PC-3 (cell line): ENCODE measurements at regions not wholly inside any gene's neighbourhood (a gene's known extent, or its start where the extent isn't known, plus 50 kb on each side); places are given as distances from the start of the nearest gene placed in this dataset.

ENCODE experiments used
- ATAC-seq: fragments of 200-7000 bp; cut with Tn5 transposase; 2 replicates; pipeline ENCODE4 v1.9.1; 2020; ENCODE audit warnings: mild to moderate bottlenecking, moderate library complexity
- BruUV-seq: library from RNA; stranded (reverse); fragments of 400-500 nt; replicated peaks from 2 replicates; lab custom pipeline; 2021; lab: Mats Ljungman, UMichigan
- CTCF ChIA-PET: fragments of 300-600 bp; sonication (Branson Sonifier 250); formaldehyde crosslinking; loops from one replicate; lab custom pipeline; 2022; ENCODE audit warnings: antibody characterized with exemption; lab: Charles Lee
- POLR2A ChIA-PET: fragments of 300-600 bp; sonication (Branson Sonifier 250); formaldehyde crosslinking; loops from one replicate; lab custom pipeline; 2022; ENCODE audit warnings: antibody characterized with exemption; ENCODE audit not compliant: unreplicated experiment; lab: Charles Lee
- DNase-seq: peaks from one replicate; pipeline ENCODE4 v3.0.0-alpha.2; 2015
- H2AFZ ChIP-seq: fragments of 300-600 bp; sonication (generic); 2 replicates; pipeline ENCODE4 v1.6.0; 2016; ENCODE audit warnings: antibody characterized with exemption, low read length
- H3F3A ChIP-seq: fragments of 300-600 bp; sonication (generic); one replicate; pipeline ENCODE4 v1.6.0; 2017; ENCODE audit warnings: antibody characterized with exemption, low read length, control low read depth, mild to moderate bottlenecking; ENCODE audit not compliant: unreplicated experiment
- H3K27ac ChIP-seq: fragments of 300-600 bp; sonication (generic); 2 replicates; pipeline ENCODE4 v1.5.1; 2016; ENCODE audit warnings: mild to moderate bottlenecking, low read length
- H3K27me3 ChIP-seq: fragments of 300-600 bp; sonication (generic); 2 replicates; pipeline ENCODE4 v1.6.1; 2016; ENCODE audit warnings: low read length, mixed read lengths
- H3K36me3 ChIP-seq: fragments of 300-600 bp; sonication (generic); 2 replicates; pipeline ENCODE4 v1.6.1; 2016; ENCODE audit warnings: low read depth, mixed run types, low read length, mixed read lengths
- H3K4me1 ChIP-seq: fragments of 300-600 bp; sonication (generic); 2 replicates; pipeline ENCODE4 v1.5.1; 2016; ENCODE audit warnings: low read length; ENCODE audit not compliant: insufficient read depth
- H3K4me2 ChIP-seq: fragments of 300-600 bp; sonication (generic); 2 replicates; pipeline ENCODE4 v1.6.0; 2016; ENCODE audit warnings: low read length
- H3K4me3 ChIP-seq: fragments of 300-600 bp; sonication (generic); 2 replicates; pipeline ENCODE4 v1.5.1; 2016; ENCODE audit warnings: mild to moderate bottlenecking, low read length, mixed read lengths
- H3K79me2 ChIP-seq: fragments of 300-600 bp; sonication (generic); 2 replicates; pipeline ENCODE4 v1.6.1; 2017; ENCODE audit warnings: low read length, mixed read lengths
- H3K9ac ChIP-seq: fragments of 300-600 bp; sonication (generic); 2 replicates; pipeline ENCODE4 v1.6.0; 2016; ENCODE audit warnings: mild to moderate bottlenecking, low read length
- H3K9me2 ChIP-seq: fragments of 300-600 bp; sonication (generic); replicated peaks from 2 replicates; pipeline ENCODE4 v1.6.1; 2016; ENCODE audit warnings: mixed run types, low read length, mixed read lengths
- H3K9me3 ChIP-seq: fragments of 300-600 bp; sonication (generic); 2 replicates; pipeline ENCODE4 v1.6.1; 2016; ENCODE audit warnings: low read length, mixed read lengths
- H4K20me1 ChIP-seq: fragments of 300-600 bp; sonication (generic); 2 replicates; pipeline ENCODE4 v1.6.1; 2016; ENCODE audit warnings: low read length, mixed read lengths
- CTCF ChIP-seq: fragments of 300-600 bp; sonication (generic); conservative IDR thresholded peaks from 2 replicates; pipeline ENCODE4 v1.5.1; 2017; ENCODE audit warnings: antibody characterized with exemption, low read depth, mild to moderate bottlenecking, low read length
- EZH2 ChIP-seq: fragments of 300-600 bp; sonication (generic); IDR thresholded peaks from one replicate; pipeline ENCODE4 v1.6.1; 2017; ENCODE audit warnings: antibody characterized with exemption, mild to moderate bottlenecking, low read length; ENCODE audit not compliant: unreplicated experiment
- EZH2phosphoT487 ChIP-seq: fragments of 300-600 bp; sonication (generic); IDR thresholded peaks from 2 replicates; pipeline ENCODE4 v1.6.1; 2018; ENCODE audit warnings: mild to moderate bottlenecking, antibody characterized with exemption, low read length, borderline replicate concordance
- intact Hi-C: fragments of 100-400 bp; cut with micrococcal nuclease; formaldehyde crosslinking; loops from 2 replicates; pipeline ENCODE4 v1.9.0; 2023

GRCh38 chr5:3862906-3863305, 267.3 kb downstream of the IRX1 start:
- Histone ChIP-seq H3K79me2 (no peaks in the 10 kb centered on the region), H3F3A (no peaks in the 10 kb centered on the region), H3K4me1 (no peaks in the 10 kb centered on the region), H3K4me2 (no peak overlapping the region), H3K9me3 (peaks cover 4% of the 10 kb centered on the region), H3K4me3 (no peak overlapping the region), H3K9ac (no peak overlapping the region), H3K27me3 (no peaks in the 10 kb centered on the region), H3K9me2 (no peaks in the 10 kb centered on the region), H2AFZ (no peak overlapping the region), H3K27ac (no peak overlapping the region), H3K36me3 (no peaks in the 10 kb centered on the region), H4K20me1 (no peaks in the 10 kb centered on the region)
- intact Hi-C loops: no loop called here
- ChIA-PET CTCF (no interaction called here), POLR2A (no interaction called here)
- DNase-seq: no peak
- TF ChIP-seq CTCF (no peak), EZH2phosphoT487 (no peak), EZH2 (no peak)
- BruUV-seq: no TSS peak
- no peak for ATAC-seq

GRCh38 chr5:3875144-3875543, 279.5 kb downstream of the IRX1 start:
- CTCF ChIA-PET: no interaction called here
- TF ChIP-seq EZH2phosphoT487: no peak
- no peak for TF ChIP-seq CTCF
- TF ChIP-seq EZH2: no peak
- intact Hi-C loops: no loop called here

GRCh38 chr5:3878267-3878666, 282.6 kb downstream of the IRX1 start:
- POLR2A ChIA-PET: no interaction called here
- no peak for ATAC-seq
- TF ChIP-seq CTCF (no peak), EZH2 (no peak), EZH2phosphoT487 (no peak)
- no peak overlapping the region for H2AFZ ChIP-seq
- no peak for DNase-seq
- H4K20me1 ChIP-seq: no peaks in the 10 kb centered on the region
- no peaks in the 10 kb centered on the region for H3F3A ChIP-seq
- no peak overlapping the region for H3K9ac ChIP-seq
- no peaks in the 10 kb centered on the region for H3K79me2 ChIP-seq
- peaks cover 4% of the 10 kb centered on the region; the same call in 1 of the 2 replicates for H3K9me3 ChIP-seq
- no peak overlapping the region for H3K27ac ChIP-seq
- CTCF ChIA-PET: no interaction called here
- no TSS peak for BruUV-seq
- no peak overlapping the region for H3K4me3 ChIP-seq
- H3K4me1 ChIP-seq: no peaks in the 10 kb centered on the region
- no peaks in the 10 kb centered on the region for H3K36me3 ChIP-seq
- no peaks in the 10 kb centered on the region for H3K9me2 ChIP-seq
- H3K27me3 ChIP-seq: no peaks in the 10 kb centered on the region
- intact Hi-C loops: no loop called here
- H3K4me2 ChIP-seq: no peak overlapping the region

More at GRCh38 chr5:3875144-3875543, 279.5 kb downstream of the IRX1 start:
- POLR2A ChIA-PET: no interaction called here
- ATAC-seq (no peak), DNase-seq (no peak)
- Histone ChIP-seq H3K4me1 (no peaks in the 10 kb centered on the region), H4K20me1 (no peaks in the 10 kb centered on the region), H3K9me3 (peaks cover 4% of the 10 kb centered on the region; the same call in 1 of the 2 replicates), H3K36me3 (no peaks in the 10 kb centered on the region), H3K27ac (no peak overlapping the region), H3K79me2 (no peaks in the 10 kb centered on the region), H3K9me2 (no peaks in the 10 kb centered on the region), H3K27me3 (no peaks in the 10 kb centered on the region), H3K4me3 (no peak overlapping the region), H3K4me2 (no peak overlapping the region), H3K9ac (no peak overlapping the region), H2AFZ (no peak overlapping the region), H3F3A (no peaks in the 10 kb centered on the region)
- BruUV-seq: no TSS peak
